ENCODE measurements at regions not wholly inside any gene's neighbourhood (a gene's known extent, or its start where the extent isn't known, plus 50 kb on each side); places are given as distances from the start of the nearest gene placed in this dataset.
"Not testable (repeated sequence)": the region's sequence is repeated elsewhere in the genome, so short reads cannot be mapped to it uniquely, and the experiment has no call there.

DNA sequence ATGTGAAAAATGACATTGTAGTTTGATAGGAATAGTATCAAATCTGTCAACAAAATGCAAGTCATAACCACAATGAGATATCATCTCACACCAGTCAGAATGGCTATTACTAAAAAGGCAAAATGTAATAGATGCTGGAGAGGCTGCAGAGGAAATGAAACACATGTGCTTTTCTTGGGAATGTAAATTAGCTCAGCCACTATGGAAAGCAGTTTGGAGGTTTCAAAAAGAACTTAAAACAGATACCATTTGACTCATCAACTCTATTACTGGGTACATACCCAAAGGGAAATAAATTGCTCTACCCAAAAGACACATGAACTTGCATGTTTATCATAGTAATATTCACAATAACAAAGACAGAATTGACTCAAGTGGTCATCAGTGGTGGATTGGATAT, 572.6 kb downstream of the TRIB2 start:
- H3K36me3 Mint-ChIP-seq (ENCODE audit: low read depth): no peaks in the 10 kb centered on the region
- no peaks in the 10 kb centered on the region for H3K4me1 ChIP-seq (ENCODE audit: insufficient read depth)
- H3K79me2 ChIP-seq (replicated peaks; ENCODE audit: insufficient read depth): no peaks in the 10 kb centered on the region
- H3F3A ChIP-seq (replicated peaks; ENCODE audit: low read depth): no peaks in the 10 kb centered on the region
- no peaks in the 10 kb centered on the region for H3K9me3 Mint-ChIP-seq
- H3K4me1 Mint-ChIP-seq: no peaks in the 10 kb centered on the region
- H4K20me1 ChIP-seq (replicated peaks; ENCODE audit: insufficient read depth): no peaks in the 10 kb centered on the region
- H2AFZ ChIP-seq: no peak overlapping the region
- H3K27me3 ChIP-seq (ENCODE audit: insufficient read depth): no peaks in the 10 kb centered on the region
- TF ChIP-seq EZH2 (IDR thresholded peaks at IDR 0.05; ENCODE audit: low read depth, unreplicated experiment): no peak
- no peak for TF ChIP-seq STAT1 (IDR thresholded peaks at IDR 0.05; ENCODE audit: unreplicated experiment)
- DNase-seq (ENCODE audit: low spot score): no peak
- H3K27me3 Mint-ChIP-seq (ENCODE audit: insufficient read depth, low read depth, poor library complexity): no peaks in the 10 kb centered on the region
- H3K4me2 ChIP-seq: no peak overlapping the region
- H3K27ac Mint-ChIP-seq: no peak overlapping the region
- no peak for ATAC-seq
- H3K4me3 Mint-ChIP-seq: no peak overlapping the region
- no peak overlapping the region for H3K27ac ChIP-seq (ENCODE audit: low read depth)
- no peaks in the 10 kb centered on the region for H3K36me3 ChIP-seq (ENCODE audit: insufficient read depth)
- no peak overlapping the region for H3K4me3 ChIP-seq
- no peaks in the 10 kb centered on the region for H3K9me2 ChIP-seq (ENCODE audit: insufficient read depth)

- H3K36me3 ChIP-seq (ENCODE audit: insufficient read depth); H3K36me3 Mint-ChIP-seq (ENCODE audit: low read depth); H3K27me3 Mint-ChIP-seq (ENCODE audit: insufficient read depth, low read depth, poor library complexity); DNase-seq (ENCODE audit: low spot score); H3K4me1 Mint-ChIP-seq; H3K27me3 ChIP-seq (ENCODE audit: insufficient read depth); H3K4me1 ChIP-seq (ENCODE audit: insufficient read depth); H3K9me2 ChIP-seq (ENCODE audit: insufficient read depth); H4K20me1 ChIP-seq (replicated peaks; ENCODE audit: insufficient read depth); H3K79me2 ChIP-seq (replicated peaks; ENCODE audit: insufficient read depth); H3F3A ChIP-seq (replicated peaks; ENCODE audit: low read depth); H3K27ac Mint-ChIP-seq; H3K27ac ChIP-seq (ENCODE audit: low read depth): not testable (repeated sequence)
- Histone ChIP-seq H3K4me3 (peak overlapping the region; percentile 51), H2AFZ (peak overlapping the region; percentile 86), H3K4me2 (peak overlapping the region; percentile 75)
- ATAC-seq: peak; percentile 85
- Mint-ChIP-seq H3K4me3 (peak overlapping the region; percentile 53; the same call in 2 of the 3 replicates), H3K9me3 (peaks cover 11% of the 10 kb centered on the region; the same call in 2 of the 3 replicates)
Measured at GRCh38 chr2:13308478-13308805, 591.7 kb downstream of the TRIB2 start.

GRCh38 chr2:13308989-13309388, 592.3 kb downstream of the TRIB2 start:
- peaks cover 2% of the 10 kb centered on the region for H3K27me3 Mint-ChIP-seq (ENCODE audit: insufficient read depth, low read depth, poor library complexity)
- ATAC-seq (no peak; the same call in 2 of the 3 replicates), DNase-seq (ENCODE audit: low spot score) (no peak)
- H4K20me1 ChIP-seq (replicated peaks; ENCODE audit: insufficient read depth): no peaks in the 10 kb centered on the region
- H3K9me2 ChIP-seq (ENCODE audit: insufficient read depth): peaks cover 9% of the 10 kb centered on the region; the same call in 1 of the 2 replicates
- peak overlapping the region; percentile 51 for H3K4me3 ChIP-seq
- H3K4me1 ChIP-seq (ENCODE audit: insufficient read depth): peaks cover 7% of the 10 kb centered on the region
- no peak overlapping the region for H3K27ac Mint-ChIP-seq
- H3K36me3 ChIP-seq (ENCODE audit: insufficient read depth): no peaks in the 10 kb centered on the region
- peaks cover 7% of the 10 kb centered on the region; the same call in 1 of the 2 replicates for H3K79me2 ChIP-seq (replicated peaks; ENCODE audit: insufficient read depth)
- H3F3A ChIP-seq (replicated peaks; ENCODE audit: low read depth): no peaks in the 10 kb centered on the region
- H3K4me1 Mint-ChIP-seq: peaks cover 9% of the 10 kb centered on the region; the same call in 2 of the 3 replicates
- H2AFZ ChIP-seq: peak overlapping the region; percentile 86
- no peak overlapping the region for H3K27ac ChIP-seq (ENCODE audit: low read depth)
- H3K4me3 Mint-ChIP-seq: peak overlapping the region; percentile 53
- H3K27me3 ChIP-seq (ENCODE audit: insufficient read depth): no peaks in the 10 kb centered on the region
- H3K4me2 ChIP-seq: peak overlapping the region; percentile 75
- peaks cover 6% of the 10 kb centered on the region; the same call in 2 of the 3 replicates for H3K36me3 Mint-ChIP-seq (ENCODE audit: low read depth)
- H3K9me3 Mint-ChIP-seq: peaks cover 11% of the 10 kb centered on the region; the same call in 2 of the 3 replicates
- no peak for TF ChIP-seq STAT1 (IDR thresholded peaks at IDR 0.05; ENCODE audit: unreplicated experiment)
- no peak for TF ChIP-seq EZH2 (IDR thresholded peaks at IDR 0.05; ENCODE audit: low read depth, unreplicated experiment)
- TF ChIP-seq, protein P1, sequence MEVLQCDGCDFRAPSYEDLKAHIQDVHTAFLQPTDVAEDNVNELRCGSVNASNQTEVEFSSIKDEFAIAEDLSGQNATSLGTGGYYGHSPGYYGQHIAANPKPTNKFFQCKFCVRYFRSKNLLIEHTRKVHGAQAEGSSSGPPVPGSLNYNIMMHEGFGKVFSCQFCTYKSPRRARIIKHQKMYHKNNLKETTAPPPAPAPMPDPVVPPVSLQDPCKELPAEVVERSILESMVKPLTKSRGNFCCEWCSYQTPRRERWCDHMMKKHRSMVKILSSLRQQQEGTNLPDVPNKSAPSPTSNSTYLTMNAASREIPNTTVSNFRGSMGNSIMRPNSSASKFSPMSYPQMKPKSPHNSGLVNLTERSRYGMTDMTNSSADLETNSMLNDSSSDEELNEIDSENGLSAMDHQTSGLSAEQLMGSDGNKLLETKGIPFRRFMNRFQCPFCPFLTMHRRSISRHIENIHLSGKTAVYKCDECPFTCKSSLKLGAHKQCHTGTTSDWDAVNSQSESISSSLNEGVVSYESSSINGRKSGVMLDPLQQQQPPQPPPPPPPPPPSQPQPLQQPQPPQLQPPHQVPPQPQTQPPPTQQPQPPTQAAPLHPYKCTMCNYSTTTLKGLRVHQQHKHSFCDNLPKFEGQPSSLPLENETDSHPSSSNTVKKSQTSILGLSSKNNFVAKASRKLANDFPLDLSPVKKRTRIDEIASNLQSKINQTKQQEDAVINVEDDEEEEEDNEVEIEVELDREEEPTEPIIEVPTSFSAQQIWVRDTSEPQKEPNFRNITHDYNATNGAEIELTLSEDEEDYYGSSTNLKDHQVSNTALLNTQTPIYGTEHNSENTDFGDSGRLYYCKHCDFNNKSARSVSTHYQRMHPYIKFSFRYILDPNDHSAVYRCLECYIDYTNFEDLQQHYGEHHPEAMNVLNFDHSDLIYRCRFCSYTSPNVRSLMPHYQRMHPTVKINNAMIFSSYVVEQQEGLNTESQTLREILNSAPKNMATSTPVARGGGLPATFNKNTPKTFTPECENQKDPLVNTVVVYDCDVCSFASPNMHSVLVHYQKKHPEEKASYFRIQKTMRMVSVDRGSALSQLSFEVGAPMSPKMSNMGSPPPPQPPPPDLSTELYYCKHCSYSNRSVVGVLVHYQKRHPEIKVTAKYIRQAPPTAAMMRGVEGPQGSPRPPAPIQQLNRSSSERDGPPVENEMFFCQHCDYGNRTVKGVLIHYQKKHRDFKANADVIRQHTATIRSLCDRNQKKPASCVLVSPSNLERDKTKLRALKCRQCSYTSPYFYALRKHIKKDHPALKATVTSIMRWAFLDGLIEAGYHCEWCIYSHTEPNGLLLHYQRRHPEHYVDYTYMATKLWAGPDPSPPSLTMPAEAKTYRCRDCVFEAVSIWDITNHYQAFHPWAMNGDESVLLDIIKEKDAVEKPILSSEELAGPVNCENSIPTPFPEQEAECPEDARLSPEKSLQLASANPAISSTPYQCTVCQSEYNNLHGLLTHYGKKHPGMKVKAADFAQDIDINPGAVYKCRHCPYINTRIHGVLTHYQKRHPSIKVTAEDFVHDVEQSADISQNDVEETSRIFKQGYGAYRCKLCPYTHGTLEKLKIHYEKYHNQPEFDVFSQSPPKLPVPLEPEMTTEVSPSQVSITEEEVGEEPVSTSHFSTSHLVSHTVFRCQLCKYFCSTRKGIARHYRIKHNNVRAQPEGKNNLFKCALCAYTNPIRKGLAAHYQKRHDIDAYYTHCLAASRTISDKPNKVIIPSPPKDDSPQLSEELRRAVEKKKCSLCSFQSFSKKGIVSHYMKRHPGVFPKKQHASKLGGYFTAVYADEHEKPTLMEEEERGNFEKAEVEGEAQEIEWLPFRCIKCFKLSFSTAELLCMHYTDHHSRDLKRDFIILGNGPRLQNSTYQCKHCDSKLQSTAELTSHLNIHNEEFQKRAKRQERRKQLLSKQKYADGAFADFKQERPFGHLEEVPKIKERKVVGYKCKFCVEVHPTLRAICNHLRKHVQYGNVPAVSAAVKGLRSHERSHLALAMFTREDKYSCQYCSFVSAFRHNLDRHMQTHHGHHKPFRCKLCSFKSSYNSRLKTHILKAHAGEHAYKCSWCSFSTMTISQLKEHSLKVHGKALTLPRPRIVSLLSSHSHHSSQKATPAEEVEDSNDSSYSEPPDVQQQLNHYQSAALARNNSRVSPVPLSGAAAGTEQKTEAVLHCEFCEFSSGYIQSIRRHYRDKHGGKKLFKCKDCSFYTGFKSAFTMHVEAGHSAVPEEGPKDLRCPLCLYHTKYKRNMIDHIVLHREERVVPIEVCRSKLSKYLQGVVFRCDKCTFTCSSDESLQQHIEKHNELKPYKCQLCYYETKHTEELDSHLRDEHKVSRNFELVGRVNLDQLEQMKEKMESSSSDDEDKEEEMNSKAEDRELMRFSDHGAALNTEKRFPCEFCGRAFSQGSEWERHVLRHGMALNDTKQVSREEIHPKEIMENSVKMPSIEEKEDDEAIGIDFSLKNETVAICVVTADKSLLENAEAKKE (CRISPR knock-in tag; IDR thresholded peaks at IDR 0.05): no peak
- no peak for TF ChIP-seq POLR2AphosphoS5 (IDR thresholded peaks at IDR 0.05; ENCODE audit: low read depth)
- TF ChIP-seq ZNF331 (CRISPR knock-in tag; IDR thresholded peaks at IDR 0.05; ENCODE audit: low read depth): no peak
- TF ChIP-seq, protein P2, sequence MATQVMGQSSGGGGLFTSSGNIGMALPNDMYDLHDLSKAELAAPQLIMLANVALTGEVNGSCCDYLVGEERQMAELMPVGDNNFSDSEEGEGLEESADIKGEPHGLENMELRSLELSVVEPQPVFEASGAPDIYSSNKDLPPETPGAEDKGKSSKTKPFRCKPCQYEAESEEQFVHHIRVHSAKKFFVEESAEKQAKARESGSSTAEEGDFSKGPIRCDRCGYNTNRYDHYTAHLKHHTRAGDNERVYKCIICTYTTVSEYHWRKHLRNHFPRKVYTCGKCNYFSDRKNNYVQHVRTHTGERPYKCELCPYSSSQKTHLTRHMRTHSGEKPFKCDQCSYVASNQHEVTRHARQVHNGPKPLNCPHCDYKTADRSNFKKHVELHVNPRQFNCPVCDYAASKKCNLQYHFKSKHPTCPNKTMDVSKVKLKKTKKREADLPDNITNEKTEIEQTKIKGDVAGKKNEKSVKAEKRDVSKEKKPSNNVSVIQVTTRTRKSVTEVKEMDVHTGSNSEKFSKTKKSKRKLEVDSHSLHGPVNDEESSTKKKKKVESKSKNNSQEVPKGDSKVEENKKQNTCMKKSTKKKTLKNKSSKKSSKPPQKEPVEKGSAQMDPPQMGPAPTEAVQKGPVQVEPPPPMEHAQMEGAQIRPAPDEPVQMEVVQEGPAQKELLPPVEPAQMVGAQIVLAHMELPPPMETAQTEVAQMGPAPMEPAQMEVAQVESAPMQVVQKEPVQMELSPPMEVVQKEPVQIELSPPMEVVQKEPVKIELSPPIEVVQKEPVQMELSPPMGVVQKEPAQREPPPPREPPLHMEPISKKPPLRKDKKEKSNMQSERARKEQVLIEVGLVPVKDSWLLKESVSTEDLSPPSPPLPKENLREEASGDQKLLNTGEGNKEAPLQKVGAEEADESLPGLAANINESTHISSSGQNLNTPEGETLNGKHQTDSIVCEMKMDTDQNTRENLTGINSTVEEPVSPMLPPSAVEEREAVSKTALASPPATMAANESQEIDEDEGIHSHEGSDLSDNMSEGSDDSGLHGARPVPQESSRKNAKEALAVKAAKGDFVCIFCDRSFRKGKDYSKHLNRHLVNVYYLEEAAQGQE (IDR thresholded peaks at IDR 0.05; ENCODE audit: unreplicated experiment): no peak
